ENCODE measurements at regions not wholly inside any gene's neighbourhood (a gene's known extent, or its start where the extent isn't known, plus 50 kb on each side); places are given as distances from the start of the nearest gene placed in this dataset.

- TF ChIP-seq, protein P1, sequence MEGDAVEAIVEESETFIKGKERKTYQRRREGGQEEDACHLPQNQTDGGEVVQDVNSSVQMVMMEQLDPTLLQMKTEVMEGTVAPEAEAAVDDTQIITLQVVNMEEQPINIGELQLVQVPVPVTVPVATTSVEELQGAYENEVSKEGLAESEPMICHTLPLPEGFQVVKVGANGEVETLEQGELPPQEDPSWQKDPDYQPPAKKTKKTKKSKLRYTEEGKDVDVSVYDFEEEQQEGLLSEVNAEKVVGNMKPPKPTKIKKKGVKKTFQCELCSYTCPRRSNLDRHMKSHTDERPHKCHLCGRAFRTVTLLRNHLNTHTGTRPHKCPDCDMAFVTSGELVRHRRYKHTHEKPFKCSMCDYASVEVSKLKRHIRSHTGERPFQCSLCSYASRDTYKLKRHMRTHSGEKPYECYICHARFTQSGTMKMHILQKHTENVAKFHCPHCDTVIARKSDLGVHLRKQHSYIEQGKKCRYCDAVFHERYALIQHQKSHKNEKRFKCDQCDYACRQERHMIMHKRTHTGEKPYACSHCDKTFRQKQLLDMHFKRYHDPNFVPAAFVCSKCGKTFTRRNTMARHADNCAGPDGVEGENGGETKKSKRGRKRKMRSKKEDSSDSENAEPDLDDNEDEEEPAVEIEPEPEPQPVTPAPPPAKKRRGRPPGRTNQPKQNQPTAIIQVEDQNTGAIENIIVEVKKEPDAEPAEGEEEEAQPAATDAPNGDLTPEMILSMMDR (IDR thresholded peaks at IDR 0.05): no peak
- TF ChIP-seq POLR2A (IDR thresholded peaks at IDR 0.05): no peak
Observed at GRCh38 chr13:97108530-97108900, 113.6 kb upstream of the MBNL2 start.
